SHP77 (cell line): ENCODE measurements at regions not wholly inside any gene's neighbourhood (a gene's known extent, or its start where the extent isn't known, plus 50 kb on each side); places are given as distances from the start of the nearest gene placed in this dataset.

ENCODE experiments used
- DNase-seq, 2 experiments: peaks; one replicate each; lab custom pipeline; 2025; lab: John Stamatoyannopoulos, UW

DNA sequence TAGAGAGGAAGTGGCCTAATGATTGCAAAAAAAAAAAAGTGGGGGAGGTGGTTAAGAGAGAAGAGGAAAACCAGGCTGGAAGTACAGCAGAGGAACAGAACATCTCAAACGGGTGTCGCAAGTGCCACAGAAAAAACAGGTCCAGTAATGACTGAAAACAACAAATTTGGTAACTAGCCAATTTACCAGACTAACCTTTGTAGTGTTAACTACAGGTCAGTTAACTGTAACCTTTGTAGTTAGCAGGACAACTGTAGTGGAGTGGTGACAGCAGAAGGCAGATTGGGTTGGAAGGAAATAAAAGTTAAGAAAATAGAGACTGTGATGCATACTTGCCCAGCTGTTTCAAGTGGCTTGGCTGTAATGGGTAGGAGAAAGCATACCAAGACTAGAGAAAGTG is 91.4 kb upstream of the CHST9 start:
- DNase-seq, result no peak

DNA sequence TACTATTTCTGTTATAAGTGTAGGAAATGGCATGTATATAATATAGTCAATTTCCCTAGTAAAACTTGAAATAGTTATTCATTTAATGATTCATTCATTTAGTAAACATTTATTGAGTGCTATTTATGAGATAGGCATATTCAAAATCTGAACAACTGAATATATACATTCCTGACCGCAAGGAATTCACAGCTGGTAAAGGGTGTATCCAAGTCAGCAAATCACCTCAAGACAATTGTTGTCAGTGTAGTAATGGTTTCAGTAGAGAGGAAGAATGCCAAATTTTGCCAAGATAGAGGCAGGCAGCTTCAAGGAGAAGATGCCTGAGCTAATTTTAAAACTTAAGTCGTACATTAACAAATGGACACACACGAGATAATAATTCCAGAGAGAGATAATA is 89.8 kb upstream of the CHST9 start:
- DNase-seq, result no peak

GRCh38 chr18:27270508-27270907 is 85.4 kb upstream of the CHST9 start:
- DNase-seq, result no peak

DNA sequence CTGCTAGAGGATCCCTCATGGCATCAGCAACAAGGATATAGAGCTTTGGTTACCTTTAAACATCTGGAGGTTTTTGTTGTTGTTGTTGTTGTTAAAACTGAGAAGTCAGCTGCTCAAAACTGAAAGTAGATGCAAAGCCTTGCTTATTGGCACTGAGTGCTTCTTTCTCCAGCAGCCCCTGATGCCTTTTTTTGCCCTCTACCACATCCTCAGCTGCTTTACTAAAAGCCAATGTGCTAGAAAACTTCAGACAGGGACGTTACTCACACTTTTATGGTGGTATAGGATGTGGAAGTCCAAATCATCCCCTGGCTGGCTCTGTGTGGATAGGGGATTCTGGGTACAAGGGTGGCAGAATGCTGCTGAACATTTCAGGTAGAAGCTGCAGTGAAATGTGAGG is 78.3 kb upstream of the CHST9 start:
- no peak for DNase-seq

- no peak for DNase-seq
Observed at GRCh38 chr18:27261769-27262549, 76.9 kb upstream of the CHST9 start.

GRCh38 chr18:27253571-27253970 is 68.5 kb upstream of the CHST9 start:
- DNase-seq, result no peak

- DNase-seq, result no peak
Observed at GRCh38 chr18:27250471-27250870, 65.4 kb upstream of the CHST9 start.

DNA sequence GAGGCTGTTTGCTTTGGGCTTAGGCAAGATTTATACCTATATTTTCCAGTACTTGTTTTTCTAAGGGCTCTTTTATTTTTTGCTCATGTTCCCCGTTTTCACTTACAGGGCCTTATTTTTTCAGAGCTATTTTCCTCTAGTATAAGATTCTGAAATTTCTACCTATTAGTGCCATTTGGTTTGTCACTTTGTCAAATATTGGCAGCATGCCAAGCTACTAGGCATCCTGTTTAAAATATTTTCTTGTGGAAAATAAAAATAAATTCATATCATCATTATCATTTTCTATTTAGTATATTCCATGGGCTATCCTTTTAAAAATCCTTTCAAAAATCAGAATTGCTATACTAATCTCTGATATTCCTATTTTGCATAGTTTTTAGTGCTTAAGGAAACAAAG is 64.8 kb upstream of the CHST9 start:
- DNase-seq, result no peak

GRCh38 chr18:27244259-27244658 is 59.2 kb upstream of the CHST9 start:
- DNase-seq, result no peak

GRCh38 chr18:27242392-27243047 is 57.4 kb upstream of the CHST9 start:
- DNase-seq, result no peak

DNA sequence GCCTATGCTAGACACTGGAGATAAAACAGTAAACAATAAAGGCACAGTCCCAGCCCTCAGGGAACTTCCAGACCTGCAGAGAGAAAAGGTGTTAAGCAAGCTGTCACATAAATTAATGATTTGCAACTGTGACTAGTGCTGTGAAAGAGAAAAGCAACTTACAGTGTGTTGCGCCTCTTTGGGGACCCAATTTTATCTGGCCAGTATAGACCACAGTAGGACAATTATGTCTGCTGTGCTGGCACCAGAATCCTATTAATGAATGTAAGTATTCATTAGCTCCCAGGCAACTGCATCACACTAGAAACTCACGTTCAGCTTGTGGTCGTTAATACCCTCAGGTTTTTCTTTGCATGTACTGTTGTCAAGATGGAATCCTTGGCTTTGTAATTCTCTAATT is 55.3 kb upstream of the CHST9 start:
- no peak for DNase-seq

GRCh38 chr18:27239669-27240068 is 54.6 kb upstream of the CHST9 start:
- DNase-seq, result no peak

- no peak for DNase-seq
Observed at GRCh38 chr18:27235218-27235870, 50.2 kb upstream of the CHST9 start.
